OCI-M2 (cell line): ENCODE measurements at regions not wholly inside any gene's neighbourhood (a gene's known extent, or its start where the extent isn't known, plus 50 kb on each side); places are given as distances from the start of the nearest gene placed in this dataset.

ENCODE experiments used
- DNase-seq: peaks from one replicate; lab custom pipeline; 2025; ENCODE audit not compliant: unreplicated experiment; lab: John Stamatoyannopoulos, UW

- no peak for DNase-seq
Observed at GRCh38 chr12:41893491-41893890, 251.2 kb downstream of the GXYLT1 start.

- DNase-seq: no peak
Observed at GRCh38 chr12:41892302-41892701, 252.4 kb downstream of the GXYLT1 start.

GRCh38 chr12:41891226-41891625, 253.4 kb downstream of the GXYLT1 start:
- DNase-seq: no peak

- DNase-seq: no peak
Observed at GRCh38 chr12:41888285-41888684, 256.4 kb downstream of the GXYLT1 start.

- no peak for DNase-seq
Observed at GRCh38 chr12:41881891-41882805, 262.5 kb downstream of the GXYLT1 start.

- DNase-seq: no peak
Observed at GRCh38 chr12:41869432-41869831, 275.2 kb downstream of the GXYLT1 start.

GRCh38 chr12:41866878-41867430, 277.7 kb downstream of the GXYLT1 start:
- DNase-seq: no peak

GRCh38 chr12:41856228-41856627, 288.4 kb downstream of the GXYLT1 start:
- no peak for DNase-seq

GRCh38 chr12:41850046-41850445, 294.6 kb downstream of the GXYLT1 start:
- DNase-seq: no peak

GRCh38 chr12:41846718-41847117, 298.0 kb downstream of the GXYLT1 start:
- DNase-seq: no peak

GRCh38 chr12:41836416-41836815, 308.3 kb downstream of the GXYLT1 start:
- no peak for DNase-seq

- no peak for DNase-seq
Observed at GRCh38 chr12:41835556-41835955, 309.1 kb downstream of the GXYLT1 start.

GRCh38 chr12:41819948-41820347, 324.7 kb downstream of the GXYLT1 start:
- no peak for DNase-seq

- DNase-seq: no peak
Observed at GRCh38 chr12:41804026-41804425, 340.6 kb downstream of the GXYLT1 start.

- DNase-seq: no peak
Observed at GRCh38 chr12:41802803-41803202, 341.9 kb downstream of the GXYLT1 start.

- no peak for DNase-seq
Observed at GRCh38 chr12:41801261-41801660, 343.4 kb downstream of the GXYLT1 start.

- no peak for DNase-seq
Observed at GRCh38 chr12:41799671-41800070, 345.0 kb downstream of the GXYLT1 start.

- no peak for DNase-seq
Observed at GRCh38 chr12:41795910-41796309, 348.8 kb downstream of the GXYLT1 start.

- DNase-seq: no peak
Observed at GRCh38 chr12:41795051-41795600, 349.5 kb downstream of the GXYLT1 start.

GRCh38 chr12:41794336-41794735, 350.3 kb downstream of the GXYLT1 start:
- no peak for DNase-seq

GRCh38 chr12:41784957-41785356, 359.7 kb downstream of the GXYLT1 start:
- DNase-seq: no peak

GRCh38 chr12:41778934-41779333, 365.7 kb downstream of the GXYLT1 start:
- DNase-seq: no peak
